Activated CD4-positive, alpha-beta T cell treated with anti-CD3 and anti-CD28 coated beads, Interleukin-2, amount 10 ng/mL, durations not matched to agents 24 days and 14 days (primary cell): ENCODE measurements at regions not wholly inside any gene's neighbourhood (a gene's known extent, or its start where the extent isn't known, plus 50 kb on each side); places are given as distances from the start of the nearest gene placed in this dataset.
"Not testable (repeated sequence)": the region's sequence is repeated elsewhere in the genome, so short reads cannot be mapped to it uniquely, and the experiment has no call there.

Experiments
- DNase-seq: peaks from one replicate; pipeline ENCODE4 v3.0.0; 2022
- H3K27ac Mint-ChIP-seq: one replicate; pipeline ENCODE4 v1.8.0; 2022; ENCODE audit warnings: mild to moderate bottlenecking, mixed read lengths
- H3K27me3 Mint-ChIP-seq: one replicate; pipeline ENCODE4 v1.8.0; 2022; ENCODE audit warnings: mixed read lengths
- H3K36me3 Mint-ChIP-seq: one replicate; pipeline ENCODE4 v1.8.0; 2022; ENCODE audit warnings: low read depth, mild to moderate bottlenecking, mixed read lengths
- H3K4me1 Mint-ChIP-seq: one replicate; pipeline ENCODE4 v1.8.0; 2021; ENCODE audit warnings: mixed read lengths
- H3K4me3 Mint-ChIP-seq: one replicate; pipeline ENCODE4 v1.8.0; 2022; ENCODE audit warnings: mild to moderate bottlenecking, moderate library complexity, mixed read lengths
- H3K9me3 Mint-ChIP-seq: one replicate; pipeline ENCODE4 v1.8.0; 2021; ENCODE audit warnings: mixed read lengths
- intact Hi-C: fragments of 100-400 bp; cut with micrococcal nuclease; formaldehyde crosslinking; loops from one replicate; pipeline ENCODE4 v1.15.1; 2023

- no peak for DNase-seq
- Mint-ChIP-seq H3K4me3 (no peak overlapping the region), H3K27ac (no peak overlapping the region), H3K27me3 (no peaks in the 10 kb centered on the region), H3K36me3 (no peaks in the 10 kb centered on the region), H3K9me3 (peaks cover 8% of the 10 kb centered on the region), H3K4me1 (peaks cover 14% of the 10 kb centered on the region)
- intact Hi-C loops, result no loop called here
These were observed 325.3 kb downstream of the GJA1 start for GRCh38 chr6:121760745-121761144.

- H3K9me3 Mint-ChIP-seq, result peaks cover 8% of the 10 kb centered on the region
- no peak overlapping the region for H3K4me3 Mint-ChIP-seq
- H3K36me3 Mint-ChIP-seq, result no peaks in the 10 kb centered on the region
- no peak overlapping the region for H3K27ac Mint-ChIP-seq
- H3K4me1 Mint-ChIP-seq, result peaks cover 15% of the 10 kb centered on the region
- peaks cover 2% of the 10 kb centered on the region for H3K27me3 Mint-ChIP-seq
- intact Hi-C loops, result no loop called here
- DNase-seq, result no peak
These were observed 329.0 kb downstream of the GJA1 start for GRCh38 chr6:121764493-121764892.

- Mint-ChIP-seq H3K9me3 (peaks cover 8% of the 10 kb centered on the region), H3K27me3 (peaks cover 2% of the 10 kb centered on the region), H3K4me1 (peaks cover 15% of the 10 kb centered on the region), H3K27ac (no peak overlapping the region), H3K36me3 (no peaks in the 10 kb centered on the region), H3K4me3 (no peak overlapping the region)
- no peak for DNase-seq
- intact Hi-C loops, result no loop called here
These were observed 329.6 kb downstream of the GJA1 start for GRCh38 chr6:121765060-121765459.

DNA sequence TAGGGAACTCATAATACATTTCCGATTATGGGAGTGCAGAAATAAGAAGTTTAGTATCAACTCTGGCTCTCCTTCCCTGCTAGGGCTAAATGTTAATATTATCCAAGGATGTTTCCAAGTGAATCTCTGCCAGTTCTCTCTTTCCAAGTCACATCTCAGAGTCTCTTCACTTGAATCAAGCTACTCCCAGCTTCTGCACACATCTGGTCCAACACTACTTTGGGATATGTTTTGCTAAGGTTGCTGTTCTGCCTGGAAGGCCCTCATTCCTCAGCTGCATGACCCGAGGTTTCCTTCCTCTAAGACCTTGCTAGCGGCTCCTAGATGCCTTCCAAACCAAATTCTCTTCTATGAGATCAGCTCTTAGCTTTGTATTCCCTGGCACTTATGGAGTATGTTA is 331.8 kb downstream of the GJA1 start:
- Mint-ChIP-seq H3K9me3 (peaks cover 12% of the 10 kb centered on the region), H3K27me3 (peaks cover 2% of the 10 kb centered on the region), H3K4me3 (no peak overlapping the region), H3K27ac (no peak overlapping the region), H3K4me1 (peaks cover 26% of the 10 kb centered on the region), H3K36me3 (no peaks in the 10 kb centered on the region)
- intact Hi-C loops, result no loop called here
- DNase-seq, result no peak

GRCh38 chr6:121770943-121771342 is 335.5 kb downstream of the GJA1 start:
- H3K36me3 Mint-ChIP-seq, result peaks cover 1% of the 10 kb centered on the region
- peaks cover 21% of the 10 kb centered on the region for H3K4me1 Mint-ChIP-seq
- H3K9me3 Mint-ChIP-seq, result peaks cover 12% of the 10 kb centered on the region
- H3K27me3 Mint-ChIP-seq, result peaks cover 2% of the 10 kb centered on the region
- DNase-seq, result no peak
- intact Hi-C loops, result loop anchor here (5.0 to 10.0 kb wide), 3 partner anchors 119 to 624 kb away; partner anchors contain the start of genes HSF2 and TBC1D32
- no peak overlapping the region for H3K4me3 Mint-ChIP-seq
- H3K27ac Mint-ChIP-seq, result no peak overlapping the region

- Mint-ChIP-seq H3K4me3 (peak overlapping the region; percentile 34), H3K27ac (peak overlapping the region; percentile 82), H3K9me3 (peaks cover 12% of the 10 kb centered on the region), H3K27me3 (peaks cover 2% of the 10 kb centered on the region), H3K36me3 (peaks cover 1% of the 10 kb centered on the region), H3K4me1 (peaks cover 21% of the 10 kb centered on the region)
- DNase-seq, result peak; percentile 56
- intact Hi-C loops, result loop anchor here (5.0 to 10.0 kb wide), 3 partner anchors 120 to 623 kb away; partner anchors contain the start of genes HSF2 and TBC1D32
These were observed 336.7 kb downstream of the GJA1 start for GRCh38 chr6:121771937-121772720.

- H3K27ac Mint-ChIP-seq, result no peak overlapping the region
- H3K4me1 Mint-ChIP-seq, result peaks cover 17% of the 10 kb centered on the region
- H3K4me3 Mint-ChIP-seq, result no peak overlapping the region
- no peaks in the 10 kb centered on the region for H3K27me3 Mint-ChIP-seq
- intact Hi-C loops, result loop anchor here (10.0 kb wide), 1 partner anchor 619 kb away; the partner anchor contains the start of gene HSF2
- peaks cover 1% of the 10 kb centered on the region for H3K36me3 Mint-ChIP-seq
- H3K9me3 Mint-ChIP-seq, result peaks cover 12% of the 10 kb centered on the region
- no peak for DNase-seq
These were observed 340.6 kb downstream of the GJA1 start for GRCh38 chr6:121776054-121776453.

DNA sequence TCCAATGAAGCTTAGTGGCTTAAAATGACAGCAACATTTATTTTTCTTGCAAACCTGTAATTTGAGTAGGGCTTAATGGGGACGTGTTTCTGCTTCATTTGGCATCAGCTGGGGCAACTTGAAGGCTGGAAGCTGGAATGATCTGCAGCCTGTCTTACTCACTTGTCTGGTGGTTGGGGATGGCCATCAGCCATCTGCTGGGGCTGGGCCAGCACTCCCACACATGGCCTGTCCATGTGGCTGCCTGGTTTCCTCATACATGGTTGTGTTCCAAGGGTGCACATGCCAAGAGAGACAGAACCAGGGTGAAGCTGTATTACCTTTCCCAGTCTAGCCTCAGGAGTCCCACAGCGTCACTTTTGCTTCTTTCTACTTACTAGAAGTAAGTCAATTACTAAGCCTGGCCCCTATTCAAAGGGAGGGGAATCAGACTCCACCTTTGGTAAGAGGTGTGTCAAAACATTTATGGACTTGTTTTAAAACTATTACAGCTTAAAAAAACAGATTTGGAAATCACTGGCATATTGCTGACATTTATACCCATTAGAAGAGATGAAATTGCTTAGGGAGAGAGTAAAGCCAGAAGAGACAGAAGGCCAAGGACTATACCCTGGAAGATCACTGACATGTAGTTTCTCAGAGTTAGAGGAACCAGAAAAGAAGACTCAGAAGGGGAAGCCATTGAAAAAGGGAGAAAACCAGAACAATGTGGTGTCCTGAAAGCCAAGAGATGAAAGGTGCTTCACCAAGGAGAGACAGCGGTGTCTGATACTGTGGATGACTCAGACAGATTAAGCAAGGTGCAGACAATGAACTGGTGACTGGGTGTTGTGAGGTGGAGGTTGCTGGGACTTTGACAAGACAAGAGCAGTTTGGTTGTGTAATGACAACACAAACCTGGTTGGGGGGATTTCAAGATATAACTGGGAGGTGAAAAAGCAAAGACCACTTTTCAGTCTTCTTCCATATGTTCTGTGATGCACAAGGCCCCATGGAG is 345.2 kb downstream of the GJA1 start:
- H3K27me3 Mint-ChIP-seq, result no peaks in the 10 kb centered on the region
- no peak overlapping the region for H3K4me3 Mint-ChIP-seq
- intact Hi-C loops, result no loop called here
- H3K4me1 Mint-ChIP-seq, result no peaks in the 10 kb centered on the region
- no peaks in the 10 kb centered on the region for H3K36me3 Mint-ChIP-seq
- no peak overlapping the region for H3K27ac Mint-ChIP-seq
- H3K9me3 Mint-ChIP-seq, result no peaks in the 10 kb centered on the region
- no peak for DNase-seq

DNA sequence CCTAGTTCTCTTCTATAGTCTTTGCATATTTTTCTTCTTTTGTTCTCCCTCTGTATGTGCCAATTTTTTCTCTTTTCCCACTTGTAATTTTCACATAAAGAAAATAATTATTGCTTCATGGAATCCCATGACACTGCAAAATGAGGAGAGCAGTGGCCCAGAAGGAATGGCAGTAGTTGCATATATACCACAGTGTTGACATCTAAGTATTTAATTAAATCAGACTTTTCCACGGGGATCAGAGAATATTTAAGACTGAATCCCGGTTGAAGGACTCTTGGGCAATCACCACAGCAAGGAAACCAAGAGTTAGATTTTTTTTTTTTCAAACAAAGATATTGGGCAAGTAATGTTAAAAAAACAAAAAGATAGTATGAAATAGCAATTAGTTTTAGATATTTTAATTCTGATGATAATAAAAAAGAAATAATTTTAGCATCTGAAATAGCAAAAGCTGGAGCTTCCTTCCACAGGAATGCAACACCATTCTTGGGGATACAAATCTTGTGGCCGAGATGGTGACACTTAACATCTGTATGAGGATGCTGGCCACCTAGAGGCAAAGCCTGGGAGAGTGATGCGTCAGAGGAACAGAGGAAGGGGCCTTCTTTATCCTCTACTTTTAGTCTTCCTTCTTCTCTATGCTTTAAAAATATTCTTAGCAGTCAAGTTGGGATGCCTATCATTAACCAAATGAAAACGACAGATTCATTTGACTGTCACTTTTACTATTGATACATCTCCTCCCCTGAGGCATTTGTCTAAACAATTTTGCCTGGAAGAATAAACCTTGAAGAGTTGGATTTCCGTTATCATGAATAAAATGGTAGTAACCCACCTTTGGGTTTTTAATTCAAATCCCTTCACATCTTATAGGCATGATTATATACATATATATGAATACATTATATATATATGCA is 356.2 kb downstream of the GJA1 start:
- no peak for DNase-seq

GRCh38 chr6:121794630-121795029 is 359.2 kb downstream of the GJA1 start:
- no peaks in the 10 kb centered on the region for H3K27me3 Mint-ChIP-seq
- H3K4me3 Mint-ChIP-seq, result no peak overlapping the region

More for the DNA sequence above, 356.2 kb downstream of the GJA1 start:
- H3K27ac Mint-ChIP-seq, result no peak overlapping the region
- H3K9me3 Mint-ChIP-seq, result no peaks in the 10 kb centered on the region
- H3K4me1 Mint-ChIP-seq, result no peaks in the 10 kb centered on the region
- H3K4me3 Mint-ChIP-seq, result no peak overlapping the region
- intact Hi-C loops, result no loop called here
- no peaks in the 10 kb centered on the region for H3K27me3 Mint-ChIP-seq
- H3K36me3 Mint-ChIP-seq, result no peaks in the 10 kb centered on the region

DNA sequence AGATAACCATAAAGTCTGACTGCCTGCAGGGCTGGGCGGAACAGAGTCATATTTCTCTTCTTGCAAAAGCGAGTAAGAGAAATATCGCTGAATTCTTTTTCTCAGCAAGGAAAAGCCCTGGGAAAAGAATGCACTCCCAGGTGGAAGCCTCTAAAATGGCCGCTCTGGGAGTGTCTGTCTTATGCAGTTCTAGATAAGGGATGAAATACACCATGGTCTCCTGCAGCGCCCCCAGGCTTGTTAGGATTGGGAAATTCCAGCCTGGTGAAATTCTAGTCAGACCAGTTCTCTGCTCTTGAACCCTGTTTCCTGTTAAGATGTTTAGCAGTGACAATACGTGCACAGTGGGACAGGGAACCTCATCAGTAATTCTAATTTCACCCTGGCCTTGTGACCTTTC is 362.2 kb downstream of the GJA1 start:
- H3K4me3 Mint-ChIP-seq, H3K27ac Mint-ChIP-seq, H3K36me3 Mint-ChIP-seq, intact Hi-C loops, H3K27me3 Mint-ChIP-seq, DNase-seq, H3K4me1 Mint-ChIP-seq: not testable (repeated sequence)
- peaks cover 17% of the 10 kb centered on the region for H3K9me3 Mint-ChIP-seq

More at GRCh38 chr6:121794630-121795029, 359.2 kb downstream of the GJA1 start:
- Mint-ChIP-seq H3K36me3 (no peaks in the 10 kb centered on the region), H3K27ac (no peak overlapping the region), H3K4me1 (no peaks in the 10 kb centered on the region), H3K9me3 (peaks cover 6% of the 10 kb centered on the region)
- DNase-seq, result no peak
- intact Hi-C loops, result no loop called here

DNA sequence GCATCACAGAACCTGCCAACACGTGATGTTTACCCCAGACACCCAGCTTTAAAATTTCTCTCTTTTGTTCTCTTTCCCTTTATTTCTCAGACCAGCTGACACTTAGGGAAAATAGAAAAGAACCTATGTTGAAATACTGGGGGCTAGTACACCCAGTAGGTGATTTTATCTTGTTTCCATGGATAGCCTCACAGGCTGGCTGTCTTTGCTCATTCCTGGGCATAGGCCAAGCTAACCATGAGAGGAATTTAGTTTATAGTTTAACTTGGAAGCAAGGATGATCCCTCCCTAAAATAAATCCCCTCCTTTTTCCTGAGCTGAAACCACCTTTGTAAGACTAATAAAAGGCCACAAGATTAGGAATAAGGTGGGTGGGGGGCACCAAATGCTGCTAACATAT is 362.7 kb downstream of the GJA1 start:
- not testable (repeated sequence) for H3K27me3 Mint-ChIP-seq, H3K36me3 Mint-ChIP-seq

DNA sequence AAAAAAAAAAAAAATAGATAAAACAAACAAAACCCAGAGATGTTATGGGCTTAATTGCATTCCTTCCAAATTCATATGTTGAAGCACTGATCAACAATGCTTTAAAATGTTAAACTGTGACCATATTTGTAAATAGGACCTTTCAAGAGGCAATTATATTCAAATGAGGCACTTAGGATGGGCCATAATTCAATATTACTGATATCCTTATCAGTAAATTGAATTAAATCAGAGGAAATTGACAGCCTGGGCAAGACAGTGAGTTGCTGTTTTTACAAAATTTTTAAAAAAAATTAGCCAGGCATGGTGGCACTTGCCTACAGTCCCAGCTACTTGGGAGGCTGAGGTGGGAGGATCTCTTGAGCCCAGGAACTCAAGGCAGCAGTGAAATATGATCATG is 364.1 kb downstream of the GJA1 start:
- Mint-ChIP-seq H3K4me3 (no peak overlapping the region), H3K36me3 (no peaks in the 10 kb centered on the region), H3K27ac (no peak overlapping the region), H3K4me1 (no peaks in the 10 kb centered on the region), H3K27me3 (no peaks in the 10 kb centered on the region), H3K9me3 (peaks cover 21% of the 10 kb centered on the region)
- intact Hi-C loops, result no loop called here
- DNase-seq, result no peak

More for the DNA sequence above, 362.7 kb downstream of the GJA1 start:
- H3K4me1 Mint-ChIP-seq, H3K27ac Mint-ChIP-seq, DNase-seq, intact Hi-C loops, H3K4me3 Mint-ChIP-seq: not testable (repeated sequence)
- peaks cover 17% of the 10 kb centered on the region for H3K9me3 Mint-ChIP-seq
